H4 (cell line): ENCODE measurements at regions not wholly inside any gene's neighbourhood (a gene's known extent, or its start where the extent isn't known, plus 50 kb on each side); places are given as distances from the start of the nearest gene placed in this dataset.
"Not testable (repeated sequence)": the region's sequence is repeated elsewhere in the genome, so short reads cannot be mapped to it uniquely, and the experiment has no call there.

Source experiments
- DNase-seq: peaks from one replicate; pipeline ENCODE4 v3.0.0-alpha.2; 2015; ENCODE audit warnings: low spot score

DNA sequence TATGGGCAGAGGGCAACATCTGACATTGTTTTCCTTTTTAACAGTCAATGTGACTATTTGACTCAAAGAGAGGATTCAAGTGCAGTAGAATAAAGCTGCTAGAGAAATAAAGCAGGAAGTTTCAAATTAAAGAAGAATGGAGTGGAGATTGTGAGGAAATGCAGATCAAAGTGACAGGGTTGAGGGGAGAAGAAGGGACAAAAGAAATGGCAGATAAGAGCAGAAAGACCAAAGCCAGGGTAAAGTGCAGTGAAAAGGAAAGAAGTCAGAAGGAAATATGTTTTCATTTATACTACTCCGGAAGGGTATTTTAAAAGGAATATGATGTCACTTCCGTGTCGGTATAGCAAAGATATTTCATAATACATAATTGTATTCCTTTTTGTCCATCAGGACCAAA lies 297.5 kb upstream of the CRIM1 start:
- no peak for DNase-seq

DNA sequence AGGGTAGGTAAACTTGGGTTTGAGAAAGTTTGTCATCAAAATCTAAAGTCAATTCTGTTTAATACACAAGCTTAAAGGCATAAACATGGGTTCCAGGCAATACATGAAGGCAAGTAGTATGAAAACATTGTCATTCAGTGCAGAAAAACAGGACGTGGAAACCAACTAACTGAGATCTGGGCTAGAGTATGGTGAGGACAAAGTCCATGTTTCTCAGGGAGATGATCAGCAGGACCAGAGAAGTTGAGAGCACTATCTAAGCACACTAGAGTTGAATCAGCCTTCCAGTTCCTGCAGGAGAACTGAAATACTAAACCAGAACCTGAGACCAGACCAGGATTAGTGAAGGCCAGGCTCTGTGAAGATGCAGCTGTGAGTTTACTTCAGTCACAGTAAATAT lies 302.8 kb upstream of the CRIM1 start:
- no peak for DNase-seq

DNA sequence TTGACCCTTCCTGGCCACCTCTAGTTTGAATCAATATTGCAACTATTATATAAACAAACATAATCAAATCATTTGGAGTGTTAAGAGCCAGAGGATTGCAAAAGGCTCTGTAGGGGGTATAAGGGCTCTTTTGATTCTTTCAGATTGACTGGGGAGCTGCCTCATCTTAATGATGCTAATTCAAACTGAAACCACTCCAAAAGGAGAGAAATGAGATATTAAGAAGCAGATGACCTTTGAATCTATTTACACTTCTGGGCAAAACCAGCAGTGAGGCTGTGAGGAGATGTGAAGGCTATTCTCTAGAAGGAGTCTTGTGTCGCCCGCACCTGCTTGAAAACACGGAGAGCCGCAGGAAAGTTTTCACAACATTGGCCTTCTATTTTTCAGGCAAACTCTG lies 311.2 kb upstream of the CRIM1 start:
- no peak for DNase-seq

DNA sequence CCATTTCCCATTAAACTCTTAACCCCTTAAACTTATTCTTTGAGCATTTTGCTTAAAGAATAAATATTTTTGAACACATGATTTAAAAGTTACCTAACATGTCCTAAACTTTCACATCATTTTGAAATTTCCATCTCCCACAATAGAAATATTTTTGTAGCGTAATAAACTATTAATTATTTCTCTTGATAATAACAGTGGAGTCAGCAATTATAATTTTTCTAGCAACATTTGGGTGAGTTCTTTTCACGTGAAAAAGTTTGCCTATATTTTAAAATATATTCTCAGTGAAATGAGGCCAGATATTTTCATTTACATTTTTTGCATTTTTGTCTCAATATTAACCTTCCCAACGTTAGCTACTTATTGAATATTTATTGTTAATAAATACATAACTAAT lies 320.4 kb upstream of the CRIM1 start:
- no peak for DNase-seq

DNA sequence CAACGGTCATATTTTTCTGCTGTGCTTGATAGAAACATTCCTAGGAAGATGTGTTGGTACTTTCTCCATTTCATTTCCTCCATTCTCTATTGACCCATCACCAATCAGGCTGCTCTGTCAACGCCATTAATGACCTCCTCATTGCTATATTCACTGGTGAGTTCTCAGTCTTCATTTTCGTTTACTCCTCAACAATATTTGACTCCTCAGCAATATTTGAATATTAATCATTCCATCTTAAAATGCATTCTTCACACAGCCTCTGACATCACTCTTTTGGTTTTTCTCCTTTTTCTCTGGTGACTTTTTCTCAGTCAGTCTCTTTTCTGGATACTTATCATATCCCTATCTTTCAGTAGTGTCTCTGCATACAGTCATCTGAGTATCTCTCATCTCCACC lies 323.5 kb upstream of the CRIM1 start:
- DNase-seq, result no peak

DNA sequence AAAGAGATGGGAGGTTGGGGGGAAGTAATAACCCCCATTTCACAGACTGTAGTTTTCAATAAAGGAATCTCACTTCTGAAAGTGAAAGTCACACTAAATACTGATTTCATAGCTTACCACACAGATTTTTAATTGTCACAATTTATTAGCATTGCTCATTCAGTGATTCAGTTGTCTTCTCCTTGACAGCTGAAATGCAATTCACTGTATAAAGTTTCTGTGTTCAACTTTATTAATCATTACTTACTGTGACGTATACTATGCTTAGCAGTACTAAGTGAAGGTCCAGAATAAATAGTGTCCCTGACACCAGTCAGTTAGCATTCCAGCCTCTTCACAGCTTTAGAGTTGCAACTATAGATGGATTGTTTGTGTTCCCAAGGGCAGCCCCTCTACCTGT lies 324.1 kb upstream of the CRIM1 start:
- DNase-seq, result no peak

DNA sequence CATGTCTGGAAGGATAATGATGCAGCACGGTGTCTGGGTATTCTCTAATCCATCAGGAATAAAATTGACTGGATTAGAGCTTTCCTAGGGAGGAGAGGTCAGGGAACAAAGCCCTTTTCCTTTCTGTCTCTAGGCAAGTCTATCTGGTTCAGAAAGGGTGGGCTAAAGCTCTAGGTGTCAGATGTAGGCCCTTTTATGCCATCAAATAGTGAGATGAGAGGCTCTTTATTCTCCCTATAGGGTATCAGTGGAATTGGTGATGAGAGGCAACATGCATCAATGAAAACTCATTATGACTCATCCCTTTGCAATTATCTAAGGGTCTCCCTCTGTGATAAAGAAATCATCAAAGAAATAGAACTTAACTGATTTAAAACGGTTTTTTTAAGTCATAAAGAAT lies 328.0 kb upstream of the CRIM1 start:
- no peak for DNase-seq

DNA sequence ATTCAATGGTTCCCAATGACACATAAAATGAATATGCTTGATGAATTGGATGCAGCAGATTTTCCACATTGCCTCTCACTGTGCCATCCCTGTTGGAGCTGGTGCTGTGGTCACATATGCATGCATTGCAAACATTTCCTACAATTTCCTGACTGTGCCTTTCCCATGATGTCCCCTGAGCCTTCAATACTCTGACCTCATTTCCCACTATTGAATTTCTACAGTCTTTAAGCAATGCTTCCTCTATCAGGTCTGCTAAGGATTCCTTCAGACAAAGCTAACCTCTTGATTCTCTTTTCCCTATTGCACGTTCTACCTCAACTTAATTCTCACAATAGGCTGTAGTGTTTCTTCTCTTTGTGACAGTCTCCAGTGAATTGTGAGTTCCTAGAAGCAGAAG lies 342.5 kb upstream of the CRIM1 start:
- DNase-seq, result no peak

DNA sequence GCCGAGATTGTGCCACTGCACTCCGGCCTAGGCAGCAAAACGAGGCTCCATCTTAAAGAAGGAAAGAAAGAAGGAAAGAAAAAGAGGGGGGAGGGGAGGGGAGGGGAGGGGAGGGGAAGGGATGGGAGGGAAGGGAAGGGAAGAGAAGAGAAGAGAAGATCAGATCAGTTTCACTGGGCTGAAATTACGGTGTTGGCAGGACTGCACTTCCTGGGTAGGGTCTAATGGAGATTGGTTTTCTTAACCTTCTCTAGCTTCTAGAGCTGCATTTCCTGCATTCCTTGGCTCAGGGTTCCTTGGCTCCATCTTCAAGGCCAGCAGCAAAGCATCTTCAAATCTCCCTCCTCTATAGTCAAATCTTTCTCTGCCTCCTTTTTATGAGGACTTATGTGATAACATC lies 349.1 kb upstream of the CRIM1 start:
- no peak for DNase-seq

DNA sequence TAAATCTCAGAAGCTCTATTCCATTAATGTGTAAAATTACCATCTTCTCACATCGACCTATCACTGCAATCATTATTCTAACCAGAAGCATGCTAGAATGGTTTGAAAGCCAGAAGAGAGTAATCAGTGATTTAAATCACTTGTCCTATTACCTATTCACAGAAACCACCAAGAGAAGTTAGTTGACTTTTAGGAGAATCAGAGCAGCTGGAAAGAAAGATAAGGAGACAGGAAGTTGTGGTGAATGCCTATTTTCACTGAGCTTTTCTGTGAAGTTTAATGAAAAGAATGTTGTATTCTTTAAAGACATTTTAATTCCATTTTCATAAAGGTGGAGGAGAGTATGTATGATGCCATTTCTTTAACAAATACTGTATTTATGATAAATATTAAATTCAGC lies 352.6 kb upstream of the CRIM1 start:
- no peak for DNase-seq

DNA sequence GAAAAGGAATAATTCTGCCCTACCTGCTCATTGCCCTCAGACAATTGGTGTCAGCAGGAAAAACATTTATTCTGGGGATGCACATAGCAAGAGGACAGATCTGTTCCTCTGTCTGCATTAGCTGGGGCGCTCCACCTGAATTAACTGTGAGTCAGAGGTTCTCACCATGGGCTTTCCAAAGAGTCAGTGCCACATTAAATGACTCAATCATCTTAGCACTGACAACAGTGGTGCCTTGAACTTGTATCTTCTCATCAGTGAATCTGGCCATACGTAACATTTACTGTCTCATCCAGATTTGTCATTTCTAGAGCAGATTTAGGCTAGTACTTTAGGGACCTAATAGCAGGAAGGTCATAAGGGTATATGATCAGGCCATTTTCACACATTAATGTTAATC lies 358.1 kb upstream of the CRIM1 start:
- DNase-seq, result no peak

DNA sequence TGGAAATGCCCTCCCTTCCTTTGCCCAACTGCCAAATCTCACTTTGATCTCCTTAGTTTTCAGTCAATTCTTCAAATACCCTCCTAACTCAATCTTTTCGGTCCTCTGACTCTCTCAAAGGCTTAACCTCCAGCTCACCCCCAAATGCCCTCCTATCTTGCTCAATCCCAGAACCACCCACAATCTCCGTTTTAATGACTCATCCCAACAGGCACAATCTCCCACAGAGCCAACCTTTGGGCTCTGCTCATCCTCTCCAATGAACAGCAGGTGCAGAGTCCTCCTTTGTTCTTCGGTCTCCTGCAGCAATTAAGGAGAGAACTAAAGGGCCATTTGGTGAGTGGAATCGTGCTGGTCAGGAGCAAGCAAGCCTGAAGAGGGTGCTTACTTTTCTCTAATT lies 366.1 kb upstream of the CRIM1 start:
- no peak for DNase-seq

DNA sequence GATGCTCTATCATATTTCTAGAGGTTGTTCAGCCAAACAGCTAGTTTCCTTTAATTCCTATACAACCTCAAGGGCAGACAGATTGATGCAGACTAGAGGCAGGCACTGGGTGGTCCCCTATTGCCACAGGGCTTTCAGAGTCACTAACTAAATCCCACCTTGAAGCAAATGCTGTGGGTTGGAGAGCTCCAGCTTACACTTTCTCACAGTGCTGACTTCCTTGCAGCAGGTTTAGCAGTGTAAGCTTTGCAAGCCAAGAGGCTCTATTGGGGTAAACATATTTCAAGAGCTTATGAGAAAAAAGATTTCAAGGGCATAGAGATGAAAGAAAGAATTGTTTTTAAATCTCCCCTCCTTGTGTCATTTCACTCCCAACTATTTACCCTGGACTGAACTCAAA lies 366.5 kb upstream of the CRIM1 start:
- DNase-seq, result no peak

DNA sequence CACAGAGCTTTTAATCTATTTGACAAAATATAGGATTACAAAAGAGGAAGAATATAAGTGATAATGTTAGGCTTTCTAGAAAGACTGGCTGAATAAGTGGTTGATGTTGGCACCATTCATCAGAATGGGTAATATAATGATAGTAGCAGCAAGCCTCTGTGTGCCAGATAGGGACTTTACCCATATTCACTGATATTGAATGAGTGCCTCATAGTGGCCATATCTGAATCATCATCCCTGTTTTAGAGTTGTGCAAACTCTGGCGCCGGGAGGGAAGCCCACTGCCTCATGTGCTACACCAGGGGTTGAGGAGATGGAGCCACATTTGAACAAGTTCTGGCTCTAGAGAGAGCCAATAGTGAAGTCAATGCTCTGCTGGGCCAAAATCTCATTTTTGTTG lies 368.7 kb upstream of the CRIM1 start:
- no peak for DNase-seq

DNA sequence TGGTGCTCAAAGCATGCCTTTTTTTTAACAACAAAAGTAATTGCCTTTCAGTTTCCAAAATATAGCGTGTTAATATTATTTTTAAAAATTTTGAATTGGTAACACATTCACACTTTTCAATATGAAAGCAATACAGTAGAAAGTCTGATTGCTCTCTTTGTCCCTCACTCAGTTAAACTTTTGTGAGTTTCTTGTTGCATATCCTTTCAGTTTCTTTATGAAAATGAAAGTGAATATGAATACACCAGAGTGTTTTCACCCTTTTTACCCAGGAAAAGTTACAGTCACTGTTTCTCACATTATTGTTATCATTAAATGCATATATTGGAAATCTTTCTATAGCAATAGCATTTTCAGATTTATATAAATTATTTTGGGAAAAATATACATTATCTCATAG lies 377.4 kb upstream of the CRIM1 start:
- DNase-seq, result no peak

DNA sequence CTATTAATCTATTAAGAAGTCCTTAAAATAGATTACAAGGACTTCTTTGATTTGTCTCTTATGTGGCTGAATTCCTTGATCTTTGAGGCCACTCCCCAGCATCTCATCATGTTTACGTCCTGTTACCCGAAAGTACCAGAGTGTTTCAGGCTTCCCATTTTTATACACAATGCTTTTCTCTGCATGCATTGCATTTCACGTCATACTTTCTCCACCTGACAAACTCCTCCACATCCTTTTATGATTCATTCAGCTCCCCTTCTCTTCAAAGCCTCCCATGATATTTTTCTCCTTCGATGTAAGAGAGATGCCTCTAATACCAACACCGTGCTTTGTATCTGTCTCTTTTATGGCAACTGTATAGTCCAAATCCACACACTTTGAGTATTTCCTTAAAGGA lies 379.0 kb upstream of the CRIM1 start:
- no peak for DNase-seq

DNA sequence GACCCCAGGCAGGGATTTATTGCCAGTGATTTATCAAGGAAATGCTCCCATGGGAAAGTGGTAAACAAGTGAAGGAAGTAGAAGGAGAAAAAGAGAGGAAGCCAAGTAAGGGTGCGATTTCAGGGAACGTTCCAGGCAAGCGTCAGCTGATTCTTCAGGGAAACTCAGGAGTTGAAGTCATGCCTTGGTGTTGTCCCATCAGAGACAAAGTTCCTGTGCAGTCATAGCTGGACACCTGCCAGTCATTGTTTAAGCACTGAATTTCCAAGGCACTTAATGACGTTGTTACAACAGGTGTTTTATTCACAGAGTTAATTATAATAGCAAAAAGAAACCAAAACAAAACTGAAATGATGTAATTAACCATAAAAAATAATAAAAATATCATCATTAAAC lies 381.8 kb upstream of the CRIM1 start:
- no peak for DNase-seq

DNA sequence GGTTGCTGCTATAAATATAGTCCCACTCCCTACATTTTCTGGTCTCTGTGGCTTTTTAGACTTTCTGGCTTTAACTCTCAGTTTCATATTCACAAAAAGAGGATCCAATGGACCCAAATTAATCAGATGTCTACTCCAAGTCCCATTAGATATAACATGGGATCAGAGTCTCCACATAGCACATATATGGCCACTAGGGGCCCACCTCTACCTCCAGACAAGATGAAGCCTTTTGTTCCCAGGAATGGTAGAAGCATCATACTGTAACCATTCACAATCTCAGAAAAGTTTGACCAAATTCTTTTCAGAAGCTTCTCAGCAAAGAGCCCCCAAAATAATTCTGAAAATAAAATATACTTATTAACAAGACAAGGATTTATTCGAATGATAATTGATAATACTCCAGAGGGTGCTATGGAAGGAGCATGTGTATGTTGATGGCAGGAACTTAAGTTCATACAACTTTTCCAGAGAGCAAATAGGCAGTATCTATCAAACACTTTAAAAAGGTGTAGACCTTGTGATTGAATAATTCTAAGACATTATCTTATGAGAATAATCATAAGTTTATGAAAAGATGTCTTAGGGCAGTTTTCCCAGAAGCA lies 382.3 kb upstream of the CRIM1 start:
- no peak for DNase-seq

DNA sequence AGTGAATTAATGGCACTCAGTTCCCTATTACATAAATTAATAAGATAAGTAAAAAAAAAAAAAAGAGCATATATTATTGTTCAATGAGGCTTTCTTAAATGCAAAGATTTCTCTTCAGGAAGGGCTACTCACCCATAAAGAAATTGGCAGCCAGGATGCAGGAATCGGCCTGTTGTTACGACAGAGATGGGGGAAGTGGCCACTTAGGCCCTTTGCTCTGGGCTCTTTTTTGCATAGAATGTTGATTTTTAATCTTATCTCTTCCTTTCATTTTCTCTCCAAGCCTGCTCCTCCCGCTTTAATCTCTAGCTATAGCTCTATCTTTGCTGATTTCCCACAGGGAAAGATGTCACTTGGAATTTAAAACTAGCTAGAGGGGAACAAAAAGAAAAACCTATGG lies 391.8 kb upstream of the CRIM1 start:
- DNase-seq, result no peak

DNA sequence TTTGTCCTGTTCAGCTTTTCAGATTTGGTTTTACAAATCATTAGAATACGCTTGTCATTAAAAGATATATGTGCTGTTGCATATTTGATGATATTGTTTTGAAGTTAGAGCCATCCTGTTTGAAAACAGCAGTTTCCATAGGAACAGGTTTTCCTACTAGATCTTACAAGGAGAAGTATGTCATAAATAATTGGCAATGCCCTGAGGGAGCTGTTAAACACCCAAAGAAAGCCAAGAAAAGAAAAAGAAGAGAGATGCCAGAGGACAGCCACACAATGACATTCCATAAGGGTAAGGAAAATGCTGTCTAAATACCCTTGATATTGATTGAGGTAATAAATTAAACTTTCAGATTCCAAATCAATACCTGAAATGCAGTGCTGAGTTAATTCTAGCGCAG lies 392.2 kb upstream of the CRIM1 start:
- DNase-seq, result no peak

DNA sequence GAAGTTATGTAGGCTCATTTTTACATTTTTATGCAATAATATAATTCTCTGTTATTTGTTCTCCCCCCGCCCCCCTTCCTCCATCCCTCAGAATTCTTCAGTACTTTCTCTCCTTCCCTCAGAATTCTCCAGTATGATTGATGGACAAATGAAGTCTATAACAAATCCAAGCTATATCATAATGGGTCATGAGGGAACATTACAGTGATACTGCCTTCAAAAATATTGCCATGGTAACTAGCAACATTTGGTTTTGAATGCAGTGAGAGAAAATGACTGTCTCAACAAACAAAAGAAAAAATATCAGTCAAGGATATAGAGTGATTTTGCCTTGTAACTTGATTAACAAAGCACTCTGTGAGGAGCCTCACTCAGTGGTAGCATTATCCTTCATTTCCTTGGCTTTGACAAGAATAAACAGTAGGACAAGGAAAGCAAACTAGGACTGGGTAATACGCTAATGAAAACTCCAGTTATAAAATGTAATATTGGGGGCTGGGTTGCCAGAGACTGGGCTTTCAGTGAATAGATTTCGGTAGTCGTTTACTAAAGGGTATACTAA lies 392.9 kb upstream of the CRIM1 start:
- no peak for DNase-seq

DNA sequence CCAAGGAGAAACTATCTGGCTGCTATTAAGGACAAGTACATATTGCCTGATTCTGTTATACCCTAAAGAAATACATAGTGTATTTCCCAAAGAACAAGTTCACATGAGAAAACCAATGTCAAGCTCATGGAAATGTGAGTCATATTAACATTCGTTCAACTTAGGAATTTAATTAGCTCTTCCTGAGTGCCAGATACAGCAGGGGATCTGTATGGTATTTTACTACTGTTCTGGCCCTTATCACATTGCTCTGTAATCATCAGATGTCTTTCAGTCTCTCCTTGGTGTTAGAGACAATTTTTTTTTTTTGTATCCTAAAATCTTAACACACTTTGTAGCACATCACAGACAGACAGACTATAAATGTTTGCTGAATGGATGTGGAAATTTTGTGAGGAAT lies 395.0 kb upstream of the CRIM1 start:
- no peak for DNase-seq

DNA sequence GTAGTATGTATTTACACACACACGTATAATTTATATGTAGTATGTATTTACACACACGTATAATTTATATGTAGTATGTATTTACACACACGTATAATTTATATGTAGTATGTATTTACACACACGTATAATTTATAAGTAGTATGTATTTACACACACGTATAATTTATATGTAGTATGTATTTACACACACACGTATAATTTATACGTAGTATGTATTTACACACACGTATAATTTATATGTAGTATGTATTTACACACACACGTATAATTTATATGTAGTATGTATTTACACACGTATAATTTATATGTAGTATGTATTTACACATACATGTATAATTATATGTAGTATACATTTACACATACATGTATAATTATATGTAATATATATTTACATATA lies 398.5 kb upstream of the CRIM1 start:
- not testable (repeated sequence) for DNase-seq

DNA sequence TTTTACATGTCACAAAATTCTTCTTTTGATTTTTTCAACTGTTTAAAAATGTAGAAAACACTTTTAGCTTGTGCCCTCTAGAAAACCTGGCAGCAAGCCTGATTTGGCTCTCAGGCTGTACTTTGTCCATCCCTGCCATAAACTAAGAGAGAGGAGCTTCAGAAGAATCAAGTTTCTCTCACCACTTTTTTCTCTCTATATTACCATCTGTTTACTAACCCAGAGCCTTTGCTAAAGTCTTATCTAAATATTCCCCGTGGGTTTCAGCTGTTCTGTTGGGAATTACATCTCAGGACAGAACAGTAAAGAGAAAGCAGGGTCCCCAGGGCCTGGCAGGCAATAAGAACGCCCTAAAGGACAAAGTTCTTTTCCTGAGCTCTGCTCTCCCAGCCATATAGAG lies 409.1 kb upstream of the CRIM1 start:
- DNase-seq, result no peak

DNA sequence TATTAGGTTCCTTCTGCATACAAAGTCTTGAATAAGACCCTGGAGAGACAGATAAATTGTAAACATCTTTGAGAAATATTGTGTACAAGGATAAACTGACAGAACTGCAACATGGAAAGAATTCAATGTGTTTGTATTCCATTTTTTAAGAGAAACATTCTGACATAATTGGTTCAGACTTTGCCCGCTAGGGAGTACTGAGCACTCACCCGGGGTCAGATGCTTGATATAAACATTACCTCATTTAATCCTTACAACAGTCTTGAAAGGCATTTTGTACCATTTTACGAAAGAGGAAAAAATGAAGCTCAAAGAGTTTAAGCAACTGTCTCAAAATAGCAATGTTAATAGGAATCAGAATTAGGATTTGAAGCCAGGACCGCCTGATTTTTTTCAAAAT lies 416.7 kb upstream of the CRIM1 start:
- DNase-seq, result no peak
